ENCODE measurements at regions not wholly inside any gene's neighbourhood (a gene's known extent, or its start where the extent isn't known, plus 50 kb on each side); places are given as distances from the start of the nearest gene placed in this dataset.

- WGBS, 3 donors: 80 to 88% (median 84%) methylated on average over 1 of the region's 1 CpG
- H3K27ac ChIP-seq: no peak overlapping the region
- H3K4me1 ChIP-seq (ENCODE audit: insufficient read depth): no peaks in the 10 kb centered on the region
- intact Hi-C loops (cut with DNase I): no loop called here
- DNase-seq: no peak
- H3K27me3 ChIP-seq: no peaks in the 10 kb centered on the region
- no peaks in the 10 kb centered on the region for H3K9me3 ChIP-seq
- no peaks in the 10 kb centered on the region for H3K36me3 ChIP-seq
- no peak overlapping the region for H3K4me3 ChIP-seq
- TF ChIP-seq, protein P1, sequence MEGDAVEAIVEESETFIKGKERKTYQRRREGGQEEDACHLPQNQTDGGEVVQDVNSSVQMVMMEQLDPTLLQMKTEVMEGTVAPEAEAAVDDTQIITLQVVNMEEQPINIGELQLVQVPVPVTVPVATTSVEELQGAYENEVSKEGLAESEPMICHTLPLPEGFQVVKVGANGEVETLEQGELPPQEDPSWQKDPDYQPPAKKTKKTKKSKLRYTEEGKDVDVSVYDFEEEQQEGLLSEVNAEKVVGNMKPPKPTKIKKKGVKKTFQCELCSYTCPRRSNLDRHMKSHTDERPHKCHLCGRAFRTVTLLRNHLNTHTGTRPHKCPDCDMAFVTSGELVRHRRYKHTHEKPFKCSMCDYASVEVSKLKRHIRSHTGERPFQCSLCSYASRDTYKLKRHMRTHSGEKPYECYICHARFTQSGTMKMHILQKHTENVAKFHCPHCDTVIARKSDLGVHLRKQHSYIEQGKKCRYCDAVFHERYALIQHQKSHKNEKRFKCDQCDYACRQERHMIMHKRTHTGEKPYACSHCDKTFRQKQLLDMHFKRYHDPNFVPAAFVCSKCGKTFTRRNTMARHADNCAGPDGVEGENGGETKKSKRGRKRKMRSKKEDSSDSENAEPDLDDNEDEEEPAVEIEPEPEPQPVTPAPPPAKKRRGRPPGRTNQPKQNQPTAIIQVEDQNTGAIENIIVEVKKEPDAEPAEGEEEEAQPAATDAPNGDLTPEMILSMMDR (IDR thresholded peaks at IDR 0.05): no peak
- TF ChIP-seq EP300 (IDR thresholded peaks at IDR 0.05): no peak
- TF ChIP-seq POLR2A (IDR thresholded peaks at IDR 0.05): no peak
These were observed 529.2 kb upstream of the GOLIM4 start for GRCh38 chr3:168624892-168625448.

GRCh38 chr3:168624195-168624594, 528.5 kb upstream of the GOLIM4 start:
- TF ChIP-seq POLR2A (IDR thresholded peaks at IDR 0.05) (no peak), EP300 (IDR thresholded peaks at IDR 0.05) (no peak)
- TF ChIP-seq, protein P1 (IDR thresholded peaks at IDR 0.05): no peak
- Histone ChIP-seq H3K9me3 (no peaks in the 10 kb centered on the region), H3K36me3 (no peaks in the 10 kb centered on the region), H3K4me1 (ENCODE audit: insufficient read depth) (no peaks in the 10 kb centered on the region), H3K4me3 (no peak overlapping the region), H3K27ac (no peak overlapping the region), H3K27me3 (no peaks in the 10 kb centered on the region)
- intact Hi-C loops (cut with DNase I): no loop called here
- DNase-seq: no peak

GRCh38 chr3:168622795-168623194, 527.1 kb upstream of the GOLIM4 start:
- Histone ChIP-seq H3K36me3 (no peaks in the 10 kb centered on the region), H3K9me3 (no peaks in the 10 kb centered on the region), H3K4me1 (ENCODE audit: insufficient read depth) (no peaks in the 10 kb centered on the region), H3K4me3 (no peak overlapping the region), H3K27ac (no peak overlapping the region), H3K27me3 (no peaks in the 10 kb centered on the region)
- DNase-seq: no peak
- 75 to 84% (median 76%) methylated on average over 3 of the region's 3 CpGs for WGBS, 3 donors
- TF ChIP-seq POLR2A (IDR thresholded peaks at IDR 0.05) (no peak), EP300 (IDR thresholded peaks at IDR 0.05) (no peak)
- TF ChIP-seq, protein P1 (IDR thresholded peaks at IDR 0.05): no peak
- intact Hi-C loops (cut with DNase I): no loop called here

- no peak overlapping the region for H3K27ac ChIP-seq
- no peaks in the 10 kb centered on the region for H3K27me3 ChIP-seq
- TF ChIP-seq POLR2A (IDR thresholded peaks at IDR 0.05): no peak
- TF ChIP-seq, protein P1 (IDR thresholded peaks at IDR 0.05): no peak
- TF ChIP-seq EP300 (IDR thresholded peaks at IDR 0.05): no peak
- no peak for DNase-seq
- intact Hi-C loops (cut with DNase I): no loop called here
- WGBS, 3 donors: 53 to 76% (median 60%) methylated on average over 5 of the region's 5 CpGs
- no peaks in the 10 kb centered on the region for H3K4me1 ChIP-seq (ENCODE audit: insufficient read depth)
- H3K9me3 ChIP-seq: no peaks in the 10 kb centered on the region
- no peak overlapping the region for H3K4me3 ChIP-seq
- no peaks in the 10 kb centered on the region for H3K36me3 ChIP-seq
These were observed 525.1 kb upstream of the GOLIM4 start for GRCh38 chr3:168620854-168621253.

Data from ovary (tissue), 7 donors.